ENCODE measurements at regions not wholly inside any gene's neighbourhood (a gene's known extent, or its start where the extent isn't known, plus 50 kb on each side); places are given as distances from the start of the nearest gene placed in this dataset.

DNA sequence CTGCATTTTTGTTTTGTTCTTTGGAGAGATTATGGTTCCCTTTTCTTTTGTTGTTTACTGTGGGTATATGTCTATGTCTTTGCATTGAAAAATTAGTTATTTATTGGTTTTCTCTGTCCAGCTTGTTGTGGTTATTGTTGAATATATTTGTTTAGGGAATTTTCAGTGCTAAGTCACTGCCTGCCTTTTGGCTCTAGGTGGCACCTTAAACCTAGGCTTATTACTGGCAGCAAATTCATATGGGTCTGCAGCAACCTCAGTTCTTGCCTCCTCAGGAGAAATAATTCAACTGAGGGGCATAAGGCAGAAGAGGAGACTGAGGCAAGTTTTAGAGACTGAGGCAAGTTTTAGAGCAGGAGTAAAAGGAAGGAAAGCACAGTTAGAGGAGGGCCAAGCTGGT, 1157.3 kb upstream of the AGA start:
- no peak overlapping the region for H2AFZ ChIP-seq (replicated peaks; ENCODE audit: low read length, poor library complexity)
- BruUV-seq (replicated peaks) = no TSS peak
- H3K56ac ChIP-seq (ENCODE audit: extremely low read depth, insufficient read depth, low read length) = no peak overlapping the region
- no peak overlapping the region for H3K4me2 ChIP-seq (ENCODE audit: low read depth, low read length)
- no peak overlapping the region for H4K8ac ChIP-seq (ENCODE audit: low read depth in 2 of 2, low read length in 2 of 2)
- no peak overlapping the region for H2AK9ac ChIP-seq (replicated peaks; ENCODE audit: low read depth, low read length, poor library complexity)
- no peaks in the 10 kb centered on the region for H3K36me3 ChIP-seq (ENCODE audit: control insufficient read depth, insufficient read depth, low read length)
- H3K9me3 ChIP-seq (ENCODE audit: control insufficient read depth, insufficient read depth, low read length) = peaks cover 3% of the 10 kb centered on the region; the same call in 1 of the 2 replicates
- H3K4me3 ChIP-seq (ENCODE audit: insufficient read depth, low read depth, low read length) = no peak overlapping the region
- H3K79me1 ChIP-seq (ENCODE audit: low read depth in 1 of 2, low read length in 2 of 2) = no peaks in the 10 kb centered on the region
- no peak overlapping the region for H4K91ac ChIP-seq (ENCODE audit: insufficient read depth, low read depth, low read length)
- H3K4me1 ChIP-seq (ENCODE audit: control insufficient read depth, insufficient read depth, low read length) = no peaks in the 10 kb centered on the region
- no peak overlapping the region for H2BK5ac ChIP-seq (ENCODE audit: low read depth, low read length, poor library complexity, severe bottlenecking)
- no peak overlapping the region for H2BK15ac ChIP-seq (ENCODE audit: low read depth, low read length)
- DNase-seq = no peak
- H2BK120ac ChIP-seq (ENCODE audit: low read depth, low read length) = no peak overlapping the region
- H3K23ac ChIP-seq (ENCODE audit: low read depth, low read length) = no peak overlapping the region
- no peaks in the 10 kb centered on the region for H3K9me1 ChIP-seq (ENCODE audit: insufficient read depth, low read length)
- H3K27ac ChIP-seq (ENCODE audit: insufficient read depth, low read length) = no peak overlapping the region
- no peak overlapping the region for H3K4ac ChIP-seq (ENCODE audit: low read depth, low read length)
- TF ChIP-seq CEBPB (IDR thresholded peaks at IDR 0.05; ENCODE audit: low read depth, low read length) = no peak
- no peak for TF ChIP-seq MXI1 (IDR thresholded peaks at IDR 0.05; ENCODE audit: borderline replicate concordance, low read depth, low read length)
- TF ChIP-seq, protein P1, sequence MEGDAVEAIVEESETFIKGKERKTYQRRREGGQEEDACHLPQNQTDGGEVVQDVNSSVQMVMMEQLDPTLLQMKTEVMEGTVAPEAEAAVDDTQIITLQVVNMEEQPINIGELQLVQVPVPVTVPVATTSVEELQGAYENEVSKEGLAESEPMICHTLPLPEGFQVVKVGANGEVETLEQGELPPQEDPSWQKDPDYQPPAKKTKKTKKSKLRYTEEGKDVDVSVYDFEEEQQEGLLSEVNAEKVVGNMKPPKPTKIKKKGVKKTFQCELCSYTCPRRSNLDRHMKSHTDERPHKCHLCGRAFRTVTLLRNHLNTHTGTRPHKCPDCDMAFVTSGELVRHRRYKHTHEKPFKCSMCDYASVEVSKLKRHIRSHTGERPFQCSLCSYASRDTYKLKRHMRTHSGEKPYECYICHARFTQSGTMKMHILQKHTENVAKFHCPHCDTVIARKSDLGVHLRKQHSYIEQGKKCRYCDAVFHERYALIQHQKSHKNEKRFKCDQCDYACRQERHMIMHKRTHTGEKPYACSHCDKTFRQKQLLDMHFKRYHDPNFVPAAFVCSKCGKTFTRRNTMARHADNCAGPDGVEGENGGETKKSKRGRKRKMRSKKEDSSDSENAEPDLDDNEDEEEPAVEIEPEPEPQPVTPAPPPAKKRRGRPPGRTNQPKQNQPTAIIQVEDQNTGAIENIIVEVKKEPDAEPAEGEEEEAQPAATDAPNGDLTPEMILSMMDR (conservative IDR thresholded peaks at IDR 0.05; ENCODE audit: low read depth, low read length) = no peak
- TF ChIP-seq, protein P2, sequence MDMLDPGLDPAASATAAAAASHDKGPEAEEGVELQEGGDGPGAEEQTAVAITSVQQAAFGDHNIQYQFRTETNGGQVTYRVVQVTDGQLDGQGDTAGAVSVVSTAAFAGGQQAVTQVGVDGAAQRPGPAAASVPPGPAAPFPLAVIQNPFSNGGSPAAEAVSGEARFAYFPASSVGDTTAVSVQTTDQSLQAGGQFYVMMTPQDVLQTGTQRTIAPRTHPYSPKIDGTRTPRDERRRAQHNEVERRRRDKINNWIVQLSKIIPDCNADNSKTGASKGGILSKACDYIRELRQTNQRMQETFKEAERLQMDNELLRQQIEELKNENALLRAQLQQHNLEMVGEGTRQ (IDR thresholded peaks at IDR 0.05; ENCODE audit: low read depth, low read length) = no peak
- TF ChIP-seq FOS (IDR thresholded peaks at IDR 0.05; ENCODE audit: low read depth, low read length) = no peak
- no peak for TF ChIP-seq SMC3 (IDR thresholded peaks at IDR 0.05; ENCODE audit: low read depth, low read length)
- TF ChIP-seq BHLHE40 (IDR thresholded peaks at IDR 0.05; ENCODE audit: low read depth, low read length) = no peak
- no peak for TF ChIP-seq RFX5 (IDR thresholded peaks at IDR 0.05; ENCODE audit: low read depth, low read length)
- TF ChIP-seq MAFK (IDR thresholded peaks at IDR 0.05; ENCODE audit: low read depth, low read length) = no peak
- no peak for TF ChIP-seq NFE2L2 (IDR thresholded peaks at IDR 0.05; ENCODE audit: low read depth, low read length)
- no peak for TF ChIP-seq CHD1 (IDR thresholded peaks at IDR 0.05; ENCODE audit: low read depth, low read length)
- no peak for TF ChIP-seq RAD21 (IDR thresholded peaks at IDR 0.05; ENCODE audit: low read length)
- no peak for TF ChIP-seq MAZ (IDR thresholded peaks at IDR 0.05; ENCODE audit: borderline replicate concordance, low read depth, low read length)
- TF ChIP-seq RCOR1 (IDR thresholded peaks at IDR 0.05; ENCODE audit: insufficient replicate concordance, low read length) = no peak
- H3K14ac ChIP-seq (replicated peaks; ENCODE audit: low read depth, low read length) = no peak overlapping the region
- intact Hi-C loops (cut with micrococcal nuclease) = no loop called here
- in situ Hi-C loops (cut with MboI; ENCODE audit: low sequenced_read_pairs) = no loop called here
- dilution Hi-C loops (cut with HindIII; ENCODE audit: low sequenced_read_pairs, unreplicated experiment) = no loop called here
- POLR2A ChIA-PET (ENCODE audit: unreplicated experiment) = no interaction called here
- no peaks in the 10 kb centered on the region for H4K20me1 ChIP-seq (ENCODE audit: insufficient read depth, low read length)
- no peak overlapping the region for H3K9ac ChIP-seq (ENCODE audit: low read depth, low read length)
- H3K18ac ChIP-seq (ENCODE audit: low read depth, low read length) = no peak overlapping the region
- ATAC-seq (ENCODE audit: low read depth) = no peak
- no peak overlapping the region for H2AK5ac ChIP-seq (ENCODE audit: low read depth, low read length)
- H2BK20ac ChIP-seq (ENCODE audit: low read depth, low read length) = no peak overlapping the region
- H3K27me3 ChIP-seq (ENCODE audit: control insufficient read depth, insufficient read depth, low read length) = no peaks in the 10 kb centered on the region
- no peak overlapping the region for H4K5ac ChIP-seq (ENCODE audit: low read depth, low read length)
- CTCF ChIA-PET = no interaction called here

Data from IMR-90 (cell line).